ENCODE measurements at regions not wholly inside any gene's neighbourhood (a gene's known extent, or its start where the extent isn't known, plus 50 kb on each side); places are given as distances from the start of the nearest gene placed in this dataset.

DNA sequence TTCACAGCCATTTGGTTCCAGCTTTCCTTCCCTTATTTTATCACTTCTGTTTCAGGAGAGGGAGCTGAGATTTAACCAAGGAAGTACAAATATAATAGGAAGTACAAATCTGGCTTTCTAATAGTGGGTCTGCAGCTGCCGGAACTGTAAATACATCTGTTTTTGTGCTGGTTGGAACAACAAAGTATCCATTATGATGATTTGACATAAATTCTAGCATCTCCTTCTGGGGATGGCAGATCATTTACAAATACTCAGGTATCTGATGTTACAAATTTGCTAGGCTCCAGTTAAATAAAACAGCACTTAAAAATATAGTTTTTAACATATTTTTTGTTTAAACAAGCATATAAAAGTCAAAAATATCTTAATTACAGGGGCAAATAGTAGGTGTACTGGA lies 131.3 kb upstream of the SMIM21 start:
- DNase-seq = no peak

DNA sequence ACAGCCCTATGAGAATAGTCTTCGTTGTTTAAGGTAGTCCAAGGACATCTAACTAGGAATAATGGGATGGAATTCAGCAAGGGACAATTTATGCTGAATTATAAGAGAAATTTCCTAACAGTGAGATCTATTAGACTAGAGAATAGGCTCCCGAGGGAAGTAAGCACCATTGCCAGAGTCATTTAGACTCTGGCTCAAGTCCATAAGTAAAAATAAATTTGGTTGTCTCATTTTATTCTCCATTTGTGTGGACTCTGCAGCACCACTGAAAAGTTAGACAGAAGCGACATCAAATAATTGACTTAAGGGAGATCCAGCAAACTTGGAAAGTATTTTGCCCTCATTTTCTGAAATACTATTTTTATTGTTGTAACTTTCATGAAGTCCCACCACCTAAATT lies 129.3 kb upstream of the SMIM21 start:
- no peak for DNase-seq

DNA sequence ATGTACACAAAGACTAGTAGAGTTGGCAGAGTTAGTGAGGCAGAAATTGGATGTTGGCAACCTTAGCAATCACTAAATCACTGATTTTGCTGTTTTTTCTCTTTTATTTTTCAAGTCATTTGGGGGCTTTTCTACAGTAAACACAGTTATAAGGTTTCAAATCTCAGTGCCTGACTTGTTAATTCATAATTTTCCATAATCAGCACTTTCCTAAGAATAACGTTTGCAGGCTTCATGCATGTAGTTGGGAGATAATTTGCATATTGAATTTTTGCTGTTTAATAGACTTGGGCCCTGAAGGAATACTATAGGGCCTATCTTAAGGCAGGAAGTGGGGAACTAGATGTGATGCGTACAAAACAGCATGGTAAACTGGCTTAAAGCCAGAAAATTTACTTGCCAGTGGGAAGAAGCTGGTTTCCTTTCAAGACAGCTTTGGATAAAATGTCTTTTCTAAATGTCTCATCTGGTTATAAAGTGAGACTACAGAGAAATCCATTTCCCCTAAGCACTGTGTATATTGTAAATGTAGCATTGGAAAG lies 127.2 kb upstream of the SMIM21 start:
- no peak for DNase-seq

DNA sequence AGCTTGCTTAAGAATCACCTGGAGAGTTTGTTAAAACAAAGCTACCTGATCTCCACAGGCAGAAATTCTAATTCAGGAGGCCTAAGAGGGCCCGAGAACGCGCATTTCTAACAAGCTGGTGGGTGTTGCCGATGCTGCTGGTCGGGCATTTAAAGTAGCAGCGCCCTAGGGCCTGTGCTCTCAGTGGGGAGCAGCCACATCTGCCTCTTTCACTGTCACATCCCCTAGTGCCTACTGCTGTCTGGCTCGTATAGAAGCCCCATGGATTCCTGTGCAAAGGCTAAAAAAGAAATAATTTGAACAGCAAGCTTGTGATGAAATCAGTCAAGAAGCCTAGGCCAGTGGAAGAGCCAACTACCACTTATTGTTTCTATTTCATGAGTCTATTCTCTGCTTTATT lies 126.7 kb upstream of the SMIM21 start:
- DNase-seq = no peak

DNA sequence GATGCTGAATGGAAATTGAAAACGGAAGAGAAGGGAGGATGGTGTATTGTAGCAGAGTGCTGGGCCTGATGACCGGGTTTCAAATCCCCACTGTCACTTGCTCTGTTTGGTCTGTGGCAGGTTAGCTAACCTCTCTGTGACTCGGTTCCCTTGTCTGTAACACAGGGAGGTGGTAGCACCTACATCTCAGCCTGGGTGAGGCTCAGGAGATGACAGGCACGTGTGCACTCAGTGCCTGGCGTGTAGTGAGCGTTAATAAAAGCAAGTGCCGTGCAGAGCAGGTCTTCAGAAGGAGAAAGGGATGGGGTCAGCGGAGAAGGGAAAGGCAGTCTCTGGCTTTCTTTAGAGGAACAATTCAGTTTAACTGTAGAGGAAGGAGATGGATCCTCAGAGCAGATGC lies 125.5 kb upstream of the SMIM21 start:
- DNase-seq = no peak

DNA sequence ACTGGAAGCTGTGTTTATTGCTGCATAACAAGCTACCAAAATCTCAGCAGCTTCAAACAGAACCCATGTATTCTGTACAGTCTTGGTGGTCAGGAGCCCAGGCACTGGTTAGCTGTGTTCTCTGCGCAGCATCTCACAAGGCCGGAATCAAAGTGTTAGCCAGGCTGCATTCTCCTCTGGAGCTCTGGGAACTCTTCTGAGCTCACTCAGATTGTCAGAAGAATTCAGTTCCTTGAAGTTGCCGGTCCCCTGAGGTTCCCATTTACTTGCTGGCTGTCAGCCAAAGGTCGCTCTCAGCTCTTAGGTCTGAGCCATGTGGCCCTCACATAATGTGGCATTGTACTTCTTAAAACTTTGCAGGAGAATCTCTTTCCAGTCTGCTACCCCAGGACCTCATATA lies 123.6 kb upstream of the SMIM21 start:
- DNase-seq = no peak

DNA sequence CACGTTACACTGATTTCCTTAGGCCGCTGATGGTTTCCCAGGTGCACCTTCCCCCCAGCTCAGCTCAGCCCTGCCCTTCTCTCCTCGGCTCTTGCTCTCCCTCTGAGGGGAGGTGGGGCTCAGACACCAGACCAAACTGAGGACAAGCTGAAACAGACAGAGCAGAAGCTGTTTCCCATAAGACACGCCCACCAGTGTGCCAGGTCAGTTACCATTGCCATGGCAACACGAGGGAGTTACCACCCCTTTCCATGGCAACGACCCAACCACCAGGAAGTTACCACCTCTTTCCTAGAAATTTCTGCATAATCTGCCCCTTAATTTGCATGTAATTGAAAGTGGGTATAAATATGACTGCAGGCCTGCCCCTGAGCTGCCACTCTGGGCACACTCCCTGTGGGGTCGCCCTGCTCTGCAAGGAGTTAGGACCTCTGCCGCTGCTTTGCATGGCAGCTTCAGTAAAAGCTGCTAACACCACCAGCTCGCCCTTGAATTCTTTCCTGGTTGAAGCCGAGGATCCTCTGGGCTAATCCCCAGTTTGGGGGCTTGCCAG lies 120.9 kb upstream of the SMIM21 start:
- DNase-seq = peak; percentile 72

DNA sequence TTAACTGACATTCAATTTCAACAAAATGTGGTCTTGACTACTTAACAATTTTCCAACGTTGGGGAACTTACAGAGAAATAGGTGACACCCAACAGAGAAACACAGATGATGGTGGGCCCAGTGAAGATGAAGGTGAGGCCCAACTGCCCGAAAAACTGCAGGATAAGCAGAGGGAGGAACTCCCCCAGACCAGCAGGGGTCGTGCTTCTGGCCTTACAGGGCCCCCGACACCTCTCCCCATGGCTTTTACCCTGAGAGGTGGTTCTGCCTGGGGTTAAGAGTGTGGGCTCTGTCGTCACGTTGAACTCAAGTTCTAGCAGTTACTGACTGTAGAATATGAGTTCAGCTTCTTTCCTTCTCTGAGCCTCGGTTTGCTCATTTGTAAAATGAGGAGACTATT lies 119.5 kb upstream of the SMIM21 start:
- DNase-seq = no peak

DNA sequence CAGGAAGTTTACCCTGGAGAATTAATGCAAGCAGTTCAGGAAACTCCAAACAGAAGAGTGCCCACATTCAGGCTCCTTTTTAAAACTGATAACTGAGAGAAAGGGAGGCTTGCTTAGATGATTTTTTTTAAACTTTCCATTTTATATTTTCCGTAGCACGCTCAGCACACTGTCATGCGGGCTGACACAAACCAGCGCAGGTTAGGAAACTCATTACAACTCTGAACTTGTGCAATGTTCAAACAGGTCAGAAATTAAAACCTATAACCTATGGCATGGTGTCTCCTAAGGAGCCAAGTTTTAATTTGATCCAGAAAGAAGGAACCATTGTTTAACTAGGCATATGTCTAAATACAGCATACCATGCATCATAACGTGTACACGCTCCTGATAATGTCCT lies 117.7 kb upstream of the SMIM21 start:
- DNase-seq = no peak

DNA sequence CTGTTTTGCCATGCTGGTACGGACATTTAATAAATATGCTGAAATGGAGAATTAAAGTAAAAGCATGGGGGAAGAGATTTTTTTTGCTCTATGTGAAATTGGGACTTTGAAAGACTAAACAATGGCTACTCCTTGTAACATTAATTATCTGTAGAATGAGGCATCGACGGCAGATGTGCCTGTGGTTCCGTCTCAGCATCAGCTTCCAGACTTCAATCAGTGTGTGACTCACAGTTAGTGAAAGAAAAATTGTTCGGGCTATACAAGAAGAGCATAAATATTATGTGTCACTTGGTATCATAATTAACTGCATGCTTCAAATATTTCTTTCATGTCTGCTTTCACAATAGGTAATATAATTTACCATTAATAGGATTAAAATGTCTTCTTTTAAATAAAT lies 117.0 kb upstream of the SMIM21 start:
- no peak for DNase-seq

DNA sequence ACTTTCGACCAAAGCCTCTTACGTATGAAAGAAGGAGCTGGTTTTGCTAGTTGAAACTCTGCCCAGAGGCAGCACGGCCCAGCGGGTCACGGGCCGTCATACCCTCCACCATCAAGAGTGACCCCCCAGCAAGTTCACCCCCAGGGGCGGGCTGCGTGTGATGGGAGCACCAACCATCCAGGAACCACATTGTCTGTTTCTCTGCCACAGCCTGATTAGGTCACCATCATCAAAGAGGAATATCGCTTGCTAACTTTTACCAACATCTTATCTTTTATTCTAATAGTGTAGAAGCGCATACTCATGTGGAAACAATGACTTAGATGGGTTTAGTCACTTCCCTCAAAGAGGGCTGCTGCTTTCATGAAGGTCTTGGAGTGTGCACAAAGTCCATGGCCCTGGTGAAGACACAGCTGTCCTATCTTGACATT lies 116.6 kb upstream of the SMIM21 start:
- no peak for DNase-seq

DNA sequence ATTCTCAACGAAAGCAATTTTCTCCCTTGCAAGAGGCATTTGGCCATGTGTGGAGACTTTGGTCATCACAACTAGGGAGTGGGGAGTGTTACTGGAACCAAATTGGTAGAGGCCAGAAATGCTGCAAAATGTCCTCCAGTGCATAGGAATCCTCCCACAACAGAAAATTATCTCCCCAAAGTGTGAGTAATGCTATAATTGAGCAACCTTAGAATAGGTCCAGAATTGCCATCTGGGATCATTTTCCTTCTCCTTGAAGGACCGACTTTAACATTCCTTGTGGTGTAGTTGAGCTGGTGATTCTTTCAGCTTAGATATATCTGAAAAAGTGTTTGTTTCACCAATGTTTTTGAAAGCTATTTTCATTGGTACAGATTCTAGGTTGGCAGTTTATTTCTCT lies 111.2 kb upstream of the SMIM21 start:
- DNase-seq = no peak

DNA sequence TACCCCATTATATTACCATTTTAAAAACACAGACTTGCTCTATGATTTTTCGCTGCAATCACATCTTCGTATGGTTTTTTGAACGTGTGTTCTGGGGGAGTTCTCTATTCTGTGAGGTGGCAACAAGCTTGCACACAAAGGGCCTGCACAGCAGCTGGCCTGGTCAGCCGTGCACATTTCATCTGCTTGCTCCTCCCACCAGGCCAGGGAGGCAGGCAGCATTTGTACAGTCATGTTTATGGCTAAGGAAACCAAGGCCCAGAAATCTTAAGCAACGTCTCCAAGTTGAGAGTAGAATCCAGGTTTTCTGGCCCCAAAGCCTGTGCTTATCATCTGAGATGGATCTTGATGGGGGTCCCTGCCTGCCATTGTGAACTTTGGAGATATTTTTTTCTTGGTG lies 106.4 kb upstream of the SMIM21 start:
- DNase-seq = no peak

DNA sequence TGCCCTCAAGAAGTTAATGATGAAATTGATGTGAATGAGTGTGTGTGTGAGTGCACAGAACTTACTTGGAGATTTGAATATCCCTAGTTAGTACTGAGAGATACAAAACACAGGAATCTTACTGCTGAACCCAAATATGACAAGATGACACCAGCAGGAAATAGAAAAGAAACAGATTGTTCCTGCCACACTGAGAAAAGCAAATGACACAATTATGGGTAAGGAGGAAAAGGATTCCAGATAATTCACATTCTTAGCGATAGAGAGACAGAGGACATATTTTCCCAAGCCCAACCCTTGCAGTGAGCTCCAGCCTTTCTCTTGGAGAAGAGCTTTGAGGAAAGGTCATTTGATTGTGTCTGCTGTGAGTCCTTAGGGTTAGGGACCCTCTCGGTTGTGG lies 105.7 kb upstream of the SMIM21 start:
- no peak for DNase-seq

DNA sequence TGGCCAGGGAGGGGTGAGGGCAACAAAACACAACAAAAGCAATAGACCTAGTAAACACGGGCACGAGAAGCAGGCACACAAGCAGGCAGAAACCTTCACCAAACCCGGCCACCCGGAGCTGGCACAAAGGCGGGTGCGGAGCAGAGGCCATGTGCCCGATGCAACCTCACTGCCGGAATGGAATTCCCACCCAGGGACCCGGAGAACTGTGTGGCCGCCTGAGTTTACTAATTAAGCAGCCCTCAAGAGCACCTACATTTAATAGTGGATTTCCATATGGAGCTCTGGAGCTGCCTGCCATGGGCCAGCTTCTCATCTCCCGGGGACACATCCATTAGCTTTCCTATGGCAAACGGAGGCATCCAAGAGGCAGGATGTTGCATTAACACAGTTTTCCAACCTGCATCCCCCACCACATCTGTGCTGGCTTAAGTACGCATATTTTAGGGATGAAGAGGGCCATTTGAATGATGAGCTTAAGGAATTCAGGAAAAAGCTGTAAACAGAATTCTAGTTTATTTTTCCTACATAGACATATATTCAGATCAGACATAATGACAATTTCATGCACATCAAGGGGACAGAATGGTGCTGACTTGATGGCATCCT lies 104.5 kb upstream of the SMIM21 start:
- no peak for DNase-seq

DNA sequence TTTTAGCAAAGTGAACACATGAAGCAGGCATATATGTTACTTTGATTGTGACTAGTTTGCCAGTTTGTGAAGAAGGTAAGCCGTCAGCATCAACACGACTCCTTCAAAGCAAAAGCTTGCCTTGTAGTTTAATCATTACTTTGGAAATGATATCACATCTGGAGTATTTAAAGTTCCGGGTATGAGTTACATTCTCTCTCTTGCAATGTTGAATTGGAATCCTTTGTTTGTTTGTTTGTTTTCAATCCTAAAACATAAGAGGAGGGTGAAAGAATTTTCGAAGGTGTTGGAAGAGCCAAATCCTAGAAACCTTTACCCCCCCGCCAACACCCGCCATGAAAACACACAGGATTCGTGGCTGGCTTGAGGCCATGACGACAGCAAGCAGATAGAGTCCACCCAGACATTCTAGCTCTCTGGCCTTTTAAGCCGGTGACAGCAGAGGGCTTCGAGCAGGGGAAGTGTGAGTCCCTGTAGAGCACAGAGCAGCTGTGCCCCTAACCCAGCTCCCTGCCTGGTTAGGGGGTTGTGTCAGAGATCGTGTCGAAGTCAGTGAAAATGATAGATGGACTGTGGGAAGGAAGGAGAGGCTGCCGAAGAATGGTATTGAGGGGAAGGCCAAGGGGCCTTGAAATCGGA lies 103.8 kb upstream of the SMIM21 start:
- no peak for DNase-seq

DNA sequence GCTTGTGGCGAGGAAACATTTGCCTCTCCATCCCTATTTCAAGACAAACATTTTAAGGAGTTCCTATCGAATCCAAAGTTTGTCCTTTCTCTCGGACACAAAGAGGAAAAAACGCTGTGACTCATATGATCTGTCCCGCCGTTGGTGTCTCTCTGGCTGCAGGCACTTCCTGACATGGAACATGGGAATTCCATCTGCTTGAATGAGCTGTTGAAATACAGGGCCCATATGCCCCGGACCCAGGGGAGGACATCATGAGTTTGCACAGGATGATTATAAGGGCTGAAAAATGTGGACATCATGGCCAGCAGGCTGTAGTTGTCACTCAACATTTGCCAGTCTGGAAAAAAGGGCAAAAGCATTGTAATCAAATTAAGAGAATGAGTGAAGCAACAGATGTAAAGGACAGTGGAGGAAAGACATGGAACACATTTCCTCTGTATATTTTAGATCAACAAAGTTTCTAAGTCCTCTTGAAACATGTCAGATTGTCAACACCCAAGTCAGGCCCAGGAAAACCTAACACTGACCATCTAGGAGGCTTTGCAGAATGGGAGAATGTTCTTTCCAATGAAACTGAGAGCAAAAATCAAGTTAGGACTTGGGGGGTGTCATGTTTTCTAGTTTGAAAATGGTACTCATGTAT lies 103.2 kb upstream of the SMIM21 start:
- no peak for DNase-seq

DNA sequence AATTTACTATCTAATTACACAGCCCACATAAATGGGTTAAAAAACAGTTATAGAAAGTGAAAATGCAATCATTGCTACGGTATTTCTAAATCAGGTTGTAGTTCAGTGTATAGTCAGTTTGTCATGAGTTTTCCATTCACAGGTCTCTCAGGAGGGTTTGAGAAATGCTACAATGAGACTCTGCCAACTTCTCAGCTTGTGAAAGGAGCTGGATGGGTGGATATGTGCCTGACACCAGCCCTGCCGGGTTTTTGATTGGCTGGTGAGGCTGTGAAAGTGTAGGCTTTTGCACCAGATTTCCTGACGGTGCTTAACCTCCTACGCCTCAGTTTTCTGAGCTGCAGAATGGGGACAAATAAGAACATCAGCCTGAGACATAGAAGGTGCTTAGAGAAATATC lies 102.6 kb upstream of the SMIM21 start:
- no peak for DNase-seq

DNA sequence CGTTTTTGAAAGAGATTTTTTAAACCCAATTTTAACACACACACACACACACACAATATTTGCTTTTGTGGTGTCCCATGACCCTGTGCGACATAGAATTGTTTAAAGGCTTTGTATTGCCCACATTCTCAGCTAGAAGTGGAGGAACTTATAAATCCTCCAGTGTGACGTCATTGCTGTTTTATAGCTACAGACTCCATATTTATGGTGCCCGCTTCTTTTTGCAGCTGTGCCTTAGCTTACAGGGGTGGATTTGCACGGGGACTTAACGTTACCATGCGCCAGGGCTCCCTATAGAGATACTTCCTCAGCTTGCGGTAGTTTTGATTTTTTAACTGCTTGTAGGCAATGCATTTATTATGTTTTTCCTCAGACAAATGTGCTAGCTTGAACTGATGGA lies 101.9 kb upstream of the SMIM21 start:
- no peak for DNase-seq

DNA sequence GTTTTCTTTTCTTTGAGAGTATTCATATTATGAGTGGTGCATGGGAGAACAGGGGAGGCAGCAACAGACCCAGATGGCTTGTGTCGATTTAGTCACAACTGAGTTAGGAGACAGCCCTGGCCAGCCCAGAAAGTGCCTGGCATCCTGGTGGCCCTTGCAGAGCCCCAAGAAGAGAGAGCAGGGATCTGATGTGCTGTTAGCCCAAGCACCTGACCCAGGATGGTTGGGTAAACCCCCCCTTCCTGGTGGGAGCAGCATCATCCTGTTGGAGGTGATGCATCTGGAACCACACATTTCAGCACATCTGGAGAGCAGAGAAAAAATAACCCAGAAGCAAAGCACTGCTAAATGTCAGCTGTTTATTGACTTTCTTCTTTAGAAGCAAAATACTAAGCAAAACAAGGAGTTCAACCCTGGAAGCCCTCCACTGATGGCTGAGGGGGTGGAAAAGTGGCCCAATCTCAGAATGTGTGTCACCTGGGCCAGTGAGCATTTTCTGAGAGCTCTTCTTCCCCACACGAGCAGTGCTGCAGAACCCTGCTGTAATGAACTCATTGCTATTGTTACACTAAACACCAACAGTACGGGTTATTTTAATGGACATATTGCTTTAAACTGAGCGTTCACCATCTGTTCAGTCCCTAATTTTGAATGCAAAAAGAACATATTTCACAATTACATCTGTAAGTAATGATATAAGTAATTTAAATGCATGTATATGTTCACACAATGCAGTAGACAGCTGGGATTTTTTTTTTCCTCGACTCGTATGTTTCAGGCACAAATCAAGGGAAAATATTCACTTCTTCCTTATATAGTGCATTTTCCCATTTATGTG lies 100.6 kb upstream of the SMIM21 start:
- DNase-seq = no peak

DNA sequence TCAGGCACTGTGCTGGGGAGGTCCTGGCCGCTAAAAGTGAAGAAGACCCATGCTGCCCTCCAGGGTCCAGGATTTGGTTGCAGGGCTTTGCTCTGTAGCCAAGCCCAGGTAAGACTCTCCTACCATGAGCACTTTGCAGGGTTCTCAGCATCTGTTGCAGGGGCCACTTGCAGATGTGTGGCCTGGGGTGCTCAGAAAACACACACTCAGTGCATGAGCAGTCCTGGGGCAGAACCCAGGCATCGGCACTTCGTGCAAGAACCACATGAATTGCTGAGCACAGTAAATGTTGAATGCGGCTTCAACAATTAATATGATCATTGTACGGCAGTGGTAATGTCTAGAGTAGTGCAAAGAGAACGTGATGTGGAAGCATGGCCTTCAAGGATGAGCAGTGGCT lies 98.5 kb upstream of the SMIM21 start:
- DNase-seq = no peak

DNA sequence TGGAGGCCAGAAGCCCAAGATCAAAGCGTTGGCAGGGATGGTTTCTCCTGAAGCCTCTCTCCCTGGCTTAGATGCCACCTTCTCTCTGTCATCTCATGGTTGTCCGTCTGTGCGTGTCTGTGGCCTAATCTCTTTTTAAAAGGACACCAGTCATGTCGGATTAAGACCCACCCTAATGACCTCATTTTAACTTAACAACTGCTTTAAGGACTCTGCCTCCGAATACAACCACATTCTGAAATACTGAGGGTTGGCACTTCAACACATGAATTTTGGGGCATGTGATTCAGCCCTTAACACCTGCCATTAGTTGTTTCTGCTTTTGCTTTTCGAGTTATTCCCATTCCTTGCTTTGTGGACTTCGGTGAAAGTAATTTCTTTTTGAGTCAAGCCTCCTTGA lies 97.8 kb upstream of the SMIM21 start:
- DNase-seq = no peak

DNA sequence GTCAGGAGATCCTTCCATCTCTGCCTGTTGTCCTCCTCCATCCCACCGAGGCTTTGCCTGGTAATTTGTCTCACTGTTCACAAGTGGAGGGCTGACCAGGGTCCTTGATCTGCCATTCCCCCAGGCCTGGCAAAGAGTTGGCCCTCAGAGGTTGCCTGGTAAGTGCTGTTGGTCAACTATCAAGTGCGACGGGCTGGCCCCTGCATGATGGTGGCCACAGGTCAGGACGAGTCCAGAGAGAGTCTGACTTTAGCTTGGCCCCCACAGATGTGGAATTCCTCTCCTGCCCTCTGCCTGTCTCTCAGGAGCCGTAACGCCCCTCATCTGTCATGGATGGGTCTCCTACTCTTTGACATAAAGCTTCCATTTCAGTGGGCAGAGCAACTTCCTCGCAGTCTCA lies 97.3 kb upstream of the SMIM21 start:
- DNase-seq = no peak
